ENCODE measurements at regions not wholly inside any gene's neighbourhood (a gene's known extent, or its start where the extent isn't known, plus 50 kb on each side); places are given as distances from the start of the nearest gene placed in this dataset.
"Not testable (repeated sequence)": the region's sequence is repeated elsewhere in the genome, so short reads cannot be mapped to it uniquely, and the experiment has no call there.

- no peak for DNase-seq (ENCODE audit: low read depth)
Observed at GRCh38 chr13:83121896-83122295, 760.4 kb downstream of the SLITRK1 start.

DNA sequence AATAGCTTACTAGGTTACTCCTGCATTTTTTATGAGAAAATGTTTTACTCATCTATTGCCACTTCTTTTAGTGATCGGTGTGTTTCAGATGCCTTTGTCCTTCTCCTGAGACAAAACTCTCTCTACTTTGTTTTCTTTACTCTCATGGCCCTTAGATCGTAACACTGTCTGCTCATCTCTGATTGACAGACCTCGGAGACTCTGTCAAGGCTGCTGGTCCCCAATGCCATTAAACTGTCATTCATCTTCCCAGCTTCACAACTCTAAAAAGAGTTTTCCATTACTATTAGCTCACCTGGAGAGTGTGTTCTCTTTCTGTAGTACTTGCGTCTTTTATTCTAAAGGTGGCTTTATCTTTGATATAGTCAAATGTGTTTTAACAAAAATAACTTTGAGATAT lies 765.2 kb downstream of the SLITRK1 start:
- no peak for DNase-seq (ENCODE audit: low read depth)

DNA sequence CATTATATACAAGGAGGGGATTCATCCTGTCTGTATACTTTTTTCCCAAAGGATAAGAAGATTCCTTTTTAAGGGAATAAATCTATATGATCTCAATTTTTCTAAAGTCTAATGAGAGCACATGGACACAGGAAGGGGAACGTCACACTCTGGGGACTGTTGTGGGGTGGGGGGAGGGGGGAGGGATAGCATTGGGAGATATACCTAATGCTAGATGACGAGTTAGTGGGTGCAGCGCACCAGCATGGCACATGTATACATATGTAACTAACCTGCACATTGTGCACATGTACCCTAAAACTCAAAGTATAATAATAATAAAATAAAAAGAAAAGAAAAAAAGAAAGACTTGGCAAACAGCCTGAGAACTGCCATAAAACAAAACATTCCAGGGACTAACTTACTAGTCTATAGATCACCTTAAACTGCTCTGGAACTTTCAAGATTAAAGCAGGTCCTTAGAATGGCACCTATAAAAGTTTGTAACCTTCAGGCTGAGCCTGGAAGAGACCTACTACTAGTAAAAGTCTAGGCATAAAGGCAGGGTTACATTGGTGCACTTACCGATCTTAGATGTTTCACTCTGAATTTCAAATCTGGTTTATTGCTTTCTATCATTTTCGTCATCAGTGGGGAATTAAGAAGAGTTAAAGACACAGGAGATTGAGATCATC lies 780.6 kb downstream of the SLITRK1 start:
- not testable (repeated sequence) for DNase-seq (ENCODE audit: low read depth)

DNA sequence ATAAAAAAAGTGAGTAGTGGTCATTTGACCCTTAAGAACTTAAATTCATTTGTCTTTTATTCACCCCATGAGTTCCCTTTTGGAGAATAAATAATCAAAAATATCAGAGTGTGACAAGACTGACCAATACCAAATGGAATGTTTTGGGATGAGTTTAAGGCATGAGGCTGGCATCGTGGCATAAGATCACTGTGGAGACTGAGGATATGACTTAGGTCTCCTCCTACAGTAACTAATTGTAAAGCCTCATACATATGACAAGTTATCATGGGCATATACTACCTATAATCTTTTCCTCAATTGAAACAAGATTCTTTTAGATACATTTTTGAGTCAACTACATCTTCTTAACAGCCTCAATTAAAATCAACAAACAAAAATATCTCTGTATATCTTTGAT lies 782.0 kb downstream of the SLITRK1 start:
- no peak for DNase-seq (ENCODE audit: low read depth)

- DNase-seq (ENCODE audit: low read depth): no peak
Observed at GRCh38 chr13:83088858-83089257, 793.4 kb downstream of the SLITRK1 start.

- DNase-seq (ENCODE audit: low read depth): no peak
Observed at GRCh38 chr13:83086948-83087347, 795.3 kb downstream of the SLITRK1 start.

- DNase-seq (ENCODE audit: low read depth): no peak
Observed at GRCh38 chr13:83086088-83086487, 796.2 kb downstream of the SLITRK1 start.

DNA sequence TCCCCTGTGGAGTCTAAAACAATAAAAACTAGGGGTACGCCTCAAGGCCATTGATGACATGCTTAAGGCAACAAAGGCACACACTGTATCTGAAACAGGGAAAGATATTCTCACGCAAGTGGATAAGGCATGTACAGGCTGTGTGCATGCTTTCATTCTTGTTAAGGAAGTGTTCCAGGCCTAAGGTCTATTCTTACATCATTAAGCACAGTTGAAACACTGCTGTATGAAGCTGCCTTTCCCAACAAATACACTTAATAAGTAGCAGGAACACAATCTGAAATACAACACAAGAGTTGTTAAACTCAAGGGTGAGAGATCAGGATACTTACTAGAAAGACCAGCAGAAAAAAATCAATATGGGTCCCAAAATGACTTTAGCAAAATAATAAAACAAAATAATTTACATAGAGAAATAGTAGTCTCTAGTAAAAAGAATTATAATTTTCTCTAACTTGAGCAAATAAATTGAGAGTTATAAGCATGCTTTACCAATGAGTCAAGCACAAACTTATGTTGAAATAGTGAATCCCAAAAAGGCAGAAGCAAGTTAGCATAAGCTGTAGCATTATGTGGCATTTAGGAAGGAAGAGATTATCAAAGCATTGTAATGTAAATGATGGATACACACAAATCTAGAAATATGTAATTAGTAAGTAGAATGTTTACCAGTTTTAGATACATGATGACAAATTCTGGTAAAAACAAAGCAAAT lies 796.9 kb downstream of the SLITRK1 start:
- no peak for DNase-seq (ENCODE audit: low read depth)

- no peak for DNase-seq (ENCODE audit: low read depth)
Observed at GRCh38 chr13:83077499-83077898, 804.8 kb downstream of the SLITRK1 start.

DNA sequence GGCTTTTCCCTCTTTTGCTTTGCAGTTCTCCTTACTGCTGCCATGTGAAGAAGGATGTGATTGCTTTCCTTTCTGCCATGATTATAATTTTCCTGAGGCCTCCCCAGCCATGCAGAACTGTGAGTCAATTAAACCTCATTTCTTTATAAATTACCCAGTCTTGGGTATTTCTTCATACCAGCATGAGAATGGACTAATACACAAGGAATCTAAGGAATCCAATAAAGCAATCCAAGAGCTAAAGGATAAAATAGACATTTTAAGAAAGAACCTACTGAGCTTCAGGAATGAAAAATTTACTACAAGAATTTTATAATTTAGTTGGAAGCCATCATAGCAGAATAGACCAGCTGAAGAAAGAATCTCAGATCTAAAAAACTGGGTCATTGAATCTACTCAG lies 808.3 kb downstream of the SLITRK1 start:
- DNase-seq (ENCODE audit: low read depth): not testable (repeated sequence)

DNA sequence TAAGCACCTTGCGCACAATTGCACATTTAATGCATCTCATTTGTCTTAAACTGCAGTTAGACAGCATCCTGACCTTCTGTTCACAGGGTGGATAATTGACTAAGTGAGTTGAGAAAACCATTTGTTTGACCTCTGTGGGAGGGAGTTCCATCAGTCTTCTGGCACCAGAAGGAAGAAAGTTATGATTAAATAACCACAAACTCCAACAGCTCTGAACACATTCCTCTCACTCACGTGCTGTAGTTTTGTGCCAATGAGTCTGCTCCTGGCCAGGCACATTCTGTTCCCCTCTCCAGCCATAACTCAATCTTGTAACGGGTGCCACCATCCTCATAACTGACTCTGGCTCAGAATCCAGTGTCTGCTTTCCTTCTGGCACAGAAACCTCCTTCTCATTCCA lies 817.2 kb downstream of the SLITRK1 start:
- DNase-seq (ENCODE audit: low read depth): no peak

DNA sequence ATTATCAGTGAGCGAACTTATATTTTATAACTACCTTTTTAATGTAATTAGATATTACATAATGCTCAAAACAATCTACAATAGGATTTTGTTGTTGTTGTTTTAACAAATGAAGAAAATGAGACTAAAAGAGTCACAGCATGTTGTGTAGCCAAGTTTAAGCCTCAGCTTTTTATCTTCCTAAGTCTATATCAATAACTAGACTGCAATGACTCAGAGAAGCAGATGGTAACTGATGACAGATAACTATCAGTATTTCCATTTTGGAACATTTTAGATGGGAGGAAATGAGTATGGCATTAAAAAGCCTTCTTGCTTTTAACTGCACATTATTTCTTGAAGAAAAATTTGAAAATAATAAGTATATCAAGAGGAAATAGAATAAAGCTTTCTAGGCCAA lies 825.2 kb downstream of the SLITRK1 start:
- no peak for DNase-seq (ENCODE audit: low read depth)

DNA sequence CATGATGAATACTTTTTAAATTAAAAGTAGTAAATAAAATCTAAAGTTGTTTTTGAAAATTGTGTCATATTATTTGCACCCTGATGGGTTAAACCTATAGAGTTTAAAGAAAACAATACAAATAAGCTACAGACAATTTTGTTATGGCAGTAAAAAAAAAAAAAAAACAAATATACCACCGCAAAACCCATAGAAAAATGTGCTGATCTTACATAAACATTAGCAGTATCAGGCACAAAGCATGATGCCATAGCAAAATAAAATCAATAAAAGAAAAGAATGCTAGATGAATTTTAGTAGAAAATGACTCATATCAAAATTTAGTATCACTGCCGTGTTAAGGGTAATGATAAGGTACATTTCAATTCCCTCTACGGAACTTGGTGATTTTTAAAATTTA lies 826.0 kb downstream of the SLITRK1 start:
- DNase-seq (ENCODE audit: low read depth): no peak

DNA sequence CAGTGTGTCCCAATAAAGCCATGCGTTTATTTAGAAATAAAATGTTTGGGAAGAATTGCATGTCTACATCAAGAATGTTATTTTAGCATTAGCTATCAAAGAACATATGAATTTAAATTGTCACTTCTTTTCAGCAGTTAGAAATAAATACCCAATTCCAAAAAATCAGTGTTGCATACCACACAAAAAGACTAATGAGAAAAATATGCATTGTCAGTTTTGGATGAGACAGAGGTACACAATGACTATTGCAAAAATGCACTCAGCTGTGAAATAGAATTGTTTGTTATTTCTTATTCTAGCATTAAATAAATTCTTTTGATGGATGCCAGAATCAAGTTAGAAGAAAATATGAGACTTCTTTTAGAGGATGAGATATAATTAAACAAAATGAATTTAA lies 833.9 kb downstream of the SLITRK1 start:
- no peak for DNase-seq (ENCODE audit: low read depth)

- no peak for DNase-seq (ENCODE audit: low read depth)
Observed at GRCh38 chr13:83024955-83025594, 857.2 kb downstream of the SLITRK1 start.

- DNase-seq (ENCODE audit: low read depth): no peak
Observed at GRCh38 chr13:83024232-83024631, 858.0 kb downstream of the SLITRK1 start.

DNA sequence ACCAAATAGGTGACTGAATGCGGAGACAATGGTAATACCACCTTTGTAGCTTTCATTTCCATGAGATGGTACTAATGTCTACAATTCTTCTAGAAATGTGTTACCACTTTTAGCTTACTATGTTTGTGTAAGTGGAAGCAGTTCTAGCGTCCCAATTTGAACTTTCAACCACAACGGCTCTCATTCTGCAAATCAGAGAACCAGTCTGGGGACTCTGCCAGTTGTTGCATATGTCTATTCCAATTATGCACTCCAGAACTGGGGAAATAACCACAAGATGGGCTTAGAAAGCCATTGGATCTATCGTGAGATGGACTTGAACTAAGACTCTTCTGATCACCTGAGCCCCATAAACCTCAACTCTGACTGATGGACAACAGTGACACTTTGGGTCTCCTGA lies 862.3 kb downstream of the SLITRK1 start:
- DNase-seq (ENCODE audit: low read depth): no peak

DNA sequence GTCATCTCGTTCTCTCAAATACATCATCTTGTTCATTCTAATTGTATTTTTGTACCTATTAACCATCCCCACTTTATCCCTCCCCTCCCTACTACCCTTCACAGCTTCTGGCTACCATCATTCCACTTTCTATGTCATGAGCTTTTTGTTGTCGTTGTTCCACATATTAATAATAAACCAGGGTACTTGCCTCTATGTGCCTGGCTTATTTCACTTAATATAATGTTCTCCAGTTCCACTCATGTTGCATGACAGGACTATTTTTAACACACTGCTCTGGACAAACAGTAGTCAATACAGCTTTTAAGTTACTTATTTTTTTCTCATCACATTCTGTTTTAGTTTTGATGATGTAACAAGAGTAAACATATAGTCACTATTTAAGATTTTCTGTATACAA lies 872.3 kb downstream of the SLITRK1 start:
- no peak for DNase-seq (ENCODE audit: low read depth)

- no peak for DNase-seq (ENCODE audit: low read depth)
Observed at GRCh38 chr13:83008212-83008929, 873.9 kb downstream of the SLITRK1 start.

- DNase-seq (ENCODE audit: low read depth): no peak
Observed at GRCh38 chr13:83007226-83007625, 875.0 kb downstream of the SLITRK1 start.

GRCh38 chr13:83003185-83003584 lies 879.1 kb downstream of the SLITRK1 start:
- DNase-seq (ENCODE audit: low read depth): no peak

GRCh38 chr13:82993417-82993816 lies 888.9 kb downstream of the SLITRK1 start:
- no peak for DNase-seq (ENCODE audit: low read depth)

Data from forelimb muscle (tissue), 1 donor.